ENCODE measurements at regions not wholly inside any gene's neighbourhood (a gene's known extent, or its start where the extent isn't known, plus 50 kb on each side); places are given as distances from the start of the nearest gene placed in this dataset.

- no peaks in the 10 kb centered on the region for H3K4me1 ChIP-seq (ENCODE audit: control insufficient read depth, insufficient read depth, low read length, poor library complexity, severe bottlenecking)
- H3K4me3 ChIP-seq (ENCODE audit: insufficient read depth, low read depth, low read length, poor library complexity, severe bottlenecking) = no peak overlapping the region
- H3K9me3 ChIP-seq (ENCODE audit: control insufficient read depth, low read length) = no peaks in the 10 kb centered on the region
- no peak overlapping the region for H3K27ac ChIP-seq (ENCODE audit: insufficient read depth, low read length, poor library complexity, severe bottlenecking)
- DNase-seq = no peak
- no peaks in the 10 kb centered on the region for H3K27me3 ChIP-seq (replicated peaks; ENCODE audit: control insufficient read depth, insufficient read depth, low read length, poor library complexity, severe bottlenecking)
- no peaks in the 10 kb centered on the region for H3K36me3 ChIP-seq (ENCODE audit: control insufficient read depth, insufficient read depth, low read length)
Measured at GRCh38 chr5:6910950-6911349, 197.7 kb downstream of the TENT4A start.

- Histone ChIP-seq H3K4me3 (ENCODE audit: insufficient read depth, low read depth, low read length, poor library complexity, severe bottlenecking) (no peak overlapping the region), H3K36me3 (ENCODE audit: control insufficient read depth, insufficient read depth, low read length) (no peaks in the 10 kb centered on the region), H3K27ac (ENCODE audit: insufficient read depth, low read length, poor library complexity, severe bottlenecking) (no peak overlapping the region), H3K27me3 (replicated peaks; ENCODE audit: control insufficient read depth, insufficient read depth, low read length, poor library complexity, severe bottlenecking) (no peaks in the 10 kb centered on the region), H3K9me3 (ENCODE audit: control insufficient read depth, low read length) (no peaks in the 10 kb centered on the region), H3K4me1 (ENCODE audit: control insufficient read depth, insufficient read depth, low read length, poor library complexity, severe bottlenecking) (no peaks in the 10 kb centered on the region)
- DNase-seq = no peak
Measured at GRCh38 chr5:6914347-6914746, 201.1 kb downstream of the TENT4A start.

- Histone ChIP-seq H3K4me1 (ENCODE audit: control insufficient read depth, insufficient read depth, low read length, poor library complexity, severe bottlenecking) (no peaks in the 10 kb centered on the region), H3K36me3 (ENCODE audit: control insufficient read depth, insufficient read depth, low read length) (no peaks in the 10 kb centered on the region), H3K9me3 (ENCODE audit: control insufficient read depth, low read length) (no peaks in the 10 kb centered on the region), H3K4me3 (ENCODE audit: insufficient read depth, low read depth, low read length, poor library complexity, severe bottlenecking) (no peak overlapping the region), H3K27ac (ENCODE audit: insufficient read depth, low read length, poor library complexity, severe bottlenecking) (no peak overlapping the region), H3K27me3 (replicated peaks; ENCODE audit: control insufficient read depth, insufficient read depth, low read length, poor library complexity, severe bottlenecking) (no peaks in the 10 kb centered on the region)
- no peak for DNase-seq
Measured at GRCh38 chr5:6915574-6915973, 202.3 kb downstream of the TENT4A start.

DNA sequence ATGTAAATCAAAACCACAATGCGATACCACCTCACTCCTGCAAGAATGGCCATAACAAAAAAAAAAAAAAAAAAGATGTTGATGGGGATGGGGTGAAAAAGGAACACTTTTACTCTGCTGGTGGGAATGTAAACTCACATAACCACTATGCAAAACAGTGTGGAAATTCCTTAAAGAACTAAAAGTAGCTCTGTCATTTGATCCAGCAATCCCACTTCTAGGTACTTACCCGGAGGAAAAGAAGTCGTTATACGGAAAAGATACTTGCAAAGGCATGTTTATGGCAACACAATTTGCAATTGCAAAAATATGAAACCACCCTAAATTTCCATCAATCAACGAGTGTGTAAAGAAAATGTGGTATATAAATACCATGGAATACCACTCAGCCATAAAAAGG, 205.0 kb downstream of the TENT4A start:
- H3K9me3 ChIP-seq (ENCODE audit: control insufficient read depth, low read length) = no peaks in the 10 kb centered on the region
- H3K4me3 ChIP-seq (ENCODE audit: insufficient read depth, low read depth, low read length, poor library complexity, severe bottlenecking) = no peak overlapping the region
- no peak for DNase-seq
- H3K27ac ChIP-seq (ENCODE audit: insufficient read depth, low read length, poor library complexity, severe bottlenecking) = no peak overlapping the region
- no peaks in the 10 kb centered on the region for H3K4me1 ChIP-seq (ENCODE audit: control insufficient read depth, insufficient read depth, low read length, poor library complexity, severe bottlenecking)
- no peaks in the 10 kb centered on the region for H3K36me3 ChIP-seq (ENCODE audit: control insufficient read depth, insufficient read depth, low read length)
- H3K27me3 ChIP-seq (replicated peaks; ENCODE audit: control insufficient read depth, insufficient read depth, low read length, poor library complexity, severe bottlenecking) = no peaks in the 10 kb centered on the region

- no peak overlapping the region for H3K4me3 ChIP-seq (ENCODE audit: insufficient read depth, low read depth, low read length, poor library complexity, severe bottlenecking)
- H3K27me3 ChIP-seq (replicated peaks; ENCODE audit: control insufficient read depth, insufficient read depth, low read length, poor library complexity, severe bottlenecking) = no peaks in the 10 kb centered on the region
- H3K27ac ChIP-seq (ENCODE audit: insufficient read depth, low read length, poor library complexity, severe bottlenecking) = no peak overlapping the region
Measured at GRCh38 chr5:6920628-6921256, 207.5 kb downstream of the TENT4A start.

DNA sequence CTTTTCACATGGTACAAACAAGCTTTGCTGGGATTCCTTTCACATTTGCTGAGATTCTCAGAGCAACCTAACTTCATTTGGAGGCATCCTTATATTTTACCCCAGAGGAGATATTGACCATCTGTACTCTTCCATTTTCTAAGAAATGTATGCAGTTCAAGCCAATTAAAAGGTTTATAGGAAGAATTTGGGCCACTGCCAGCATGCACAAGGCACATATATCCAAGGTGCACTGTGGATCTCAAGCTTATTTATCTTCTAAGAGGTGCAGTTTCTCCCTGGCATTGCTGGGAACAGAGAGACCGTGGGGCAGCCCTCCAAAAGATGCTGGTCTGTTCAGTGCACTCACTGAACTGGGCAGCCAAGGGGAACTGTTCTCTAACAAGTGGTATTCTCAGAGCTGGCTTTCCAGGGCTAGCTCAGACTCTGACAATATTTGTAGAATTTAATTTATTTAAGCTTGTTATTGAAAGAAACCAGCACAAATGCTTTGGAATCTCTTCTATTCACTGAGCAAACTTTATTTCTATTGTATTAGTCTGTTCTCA, 213.3 kb downstream of the TENT4A start:
- Histone ChIP-seq H3K27ac (ENCODE audit: insufficient read depth, low read length, poor library complexity, severe bottlenecking) (no peak overlapping the region), H3K4me3 (ENCODE audit: insufficient read depth, low read depth, low read length, poor library complexity, severe bottlenecking) (no peak overlapping the region), H3K36me3 (ENCODE audit: control insufficient read depth, insufficient read depth, low read length) (no peaks in the 10 kb centered on the region), H3K27me3 (replicated peaks; ENCODE audit: control insufficient read depth, insufficient read depth, low read length, poor library complexity, severe bottlenecking) (no peaks in the 10 kb centered on the region), H3K4me1 (ENCODE audit: control insufficient read depth, insufficient read depth, low read length, poor library complexity, severe bottlenecking) (no peaks in the 10 kb centered on the region), H3K9me3 (ENCODE audit: control insufficient read depth, low read length) (no peaks in the 10 kb centered on the region)
- DNase-seq = no peak

More at GRCh38 chr5:6920628-6921256, 207.5 kb downstream of the TENT4A start:
- no peak for DNase-seq
- no peaks in the 10 kb centered on the region for H3K36me3 ChIP-seq (ENCODE audit: control insufficient read depth, insufficient read depth, low read length)
- H3K9me3 ChIP-seq (ENCODE audit: control insufficient read depth, low read length) = no peaks in the 10 kb centered on the region
- no peaks in the 10 kb centered on the region for H3K4me1 ChIP-seq (ENCODE audit: control insufficient read depth, insufficient read depth, low read length, poor library complexity, severe bottlenecking)

- Histone ChIP-seq H3K4me1 (ENCODE audit: control insufficient read depth, insufficient read depth, low read length, poor library complexity, severe bottlenecking) (no peaks in the 10 kb centered on the region), H3K27me3 (replicated peaks; ENCODE audit: control insufficient read depth, insufficient read depth, low read length, poor library complexity, severe bottlenecking) (no peaks in the 10 kb centered on the region), H3K27ac (ENCODE audit: insufficient read depth, low read length, poor library complexity, severe bottlenecking) (no peak overlapping the region), H3K9me3 (ENCODE audit: control insufficient read depth, low read length) (no peaks in the 10 kb centered on the region), H3K4me3 (ENCODE audit: insufficient read depth, low read depth, low read length, poor library complexity, severe bottlenecking) (no peak overlapping the region), H3K36me3 (ENCODE audit: control insufficient read depth, insufficient read depth, low read length) (no peaks in the 10 kb centered on the region)
- DNase-seq = no peak
Measured at GRCh38 chr5:6936031-6936430, 222.8 kb downstream of the TENT4A start.

DNA sequence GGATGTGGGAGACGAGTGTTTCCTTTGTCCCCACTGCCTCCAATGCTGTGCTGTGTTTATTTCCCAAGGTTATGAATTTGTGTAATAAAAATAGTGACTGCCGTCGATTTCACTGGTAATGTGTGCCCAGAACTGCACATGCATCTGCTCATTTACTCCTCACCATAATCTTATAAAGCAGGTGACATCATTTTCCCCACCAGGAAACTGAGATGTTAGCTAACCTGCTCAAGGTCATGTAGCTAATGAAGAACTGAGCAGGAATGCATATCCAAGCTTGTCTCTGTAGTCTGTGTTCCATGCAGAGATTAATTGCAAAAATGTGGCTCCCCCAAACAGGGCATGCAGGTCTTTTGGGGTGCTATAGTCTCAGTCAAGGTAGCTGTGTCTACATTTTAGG, 224.4 kb downstream of the TENT4A start:
- no peaks in the 10 kb centered on the region for H3K9me3 ChIP-seq (ENCODE audit: control insufficient read depth, low read length)
- DNase-seq = no peak

DNA sequence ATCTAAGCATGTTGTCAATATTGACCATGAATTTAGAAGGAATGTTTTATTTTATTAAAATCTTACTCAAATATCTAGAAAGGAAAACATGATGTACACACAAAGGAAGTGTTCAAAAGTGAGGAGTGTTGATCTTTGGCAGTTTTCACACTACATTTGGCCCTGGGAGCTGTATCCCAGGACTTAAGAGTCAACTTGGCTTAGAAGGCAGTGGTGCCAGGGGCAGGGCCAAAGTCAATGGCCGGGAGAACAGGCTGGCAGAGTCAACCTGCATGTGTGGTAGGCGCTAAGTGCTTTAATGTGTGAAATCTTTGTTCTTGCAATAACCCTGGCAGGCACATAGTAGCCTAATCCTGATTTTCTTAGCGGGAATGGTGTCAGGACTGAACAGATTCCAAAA, 228.4 kb downstream of the TENT4A start:
- DNase-seq = no peak
- Histone ChIP-seq H3K27ac (ENCODE audit: insufficient read depth, low read length, poor library complexity, severe bottlenecking) (no peak overlapping the region), H3K27me3 (replicated peaks; ENCODE audit: control insufficient read depth, insufficient read depth, low read length, poor library complexity, severe bottlenecking) (no peaks in the 10 kb centered on the region), H3K4me3 (ENCODE audit: insufficient read depth, low read depth, low read length, poor library complexity, severe bottlenecking) (no peak overlapping the region), H3K36me3 (ENCODE audit: control insufficient read depth, insufficient read depth, low read length) (no peaks in the 10 kb centered on the region), H3K4me1 (ENCODE audit: control insufficient read depth, insufficient read depth, low read length, poor library complexity, severe bottlenecking) (no peaks in the 10 kb centered on the region), H3K9me3 (ENCODE audit: control insufficient read depth, low read length) (no peaks in the 10 kb centered on the region)

More for the DNA sequence above, 224.4 kb downstream of the TENT4A start:
- H3K4me3 ChIP-seq (ENCODE audit: insufficient read depth, low read depth, low read length, poor library complexity, severe bottlenecking) = no peak overlapping the region
- H3K27ac ChIP-seq (ENCODE audit: insufficient read depth, low read length, poor library complexity, severe bottlenecking) = no peak overlapping the region
- no peaks in the 10 kb centered on the region for H3K27me3 ChIP-seq (replicated peaks; ENCODE audit: control insufficient read depth, insufficient read depth, low read length, poor library complexity, severe bottlenecking)
- no peaks in the 10 kb centered on the region for H3K4me1 ChIP-seq (ENCODE audit: control insufficient read depth, insufficient read depth, low read length, poor library complexity, severe bottlenecking)
- no peaks in the 10 kb centered on the region for H3K36me3 ChIP-seq (ENCODE audit: control insufficient read depth, insufficient read depth, low read length)

DNA sequence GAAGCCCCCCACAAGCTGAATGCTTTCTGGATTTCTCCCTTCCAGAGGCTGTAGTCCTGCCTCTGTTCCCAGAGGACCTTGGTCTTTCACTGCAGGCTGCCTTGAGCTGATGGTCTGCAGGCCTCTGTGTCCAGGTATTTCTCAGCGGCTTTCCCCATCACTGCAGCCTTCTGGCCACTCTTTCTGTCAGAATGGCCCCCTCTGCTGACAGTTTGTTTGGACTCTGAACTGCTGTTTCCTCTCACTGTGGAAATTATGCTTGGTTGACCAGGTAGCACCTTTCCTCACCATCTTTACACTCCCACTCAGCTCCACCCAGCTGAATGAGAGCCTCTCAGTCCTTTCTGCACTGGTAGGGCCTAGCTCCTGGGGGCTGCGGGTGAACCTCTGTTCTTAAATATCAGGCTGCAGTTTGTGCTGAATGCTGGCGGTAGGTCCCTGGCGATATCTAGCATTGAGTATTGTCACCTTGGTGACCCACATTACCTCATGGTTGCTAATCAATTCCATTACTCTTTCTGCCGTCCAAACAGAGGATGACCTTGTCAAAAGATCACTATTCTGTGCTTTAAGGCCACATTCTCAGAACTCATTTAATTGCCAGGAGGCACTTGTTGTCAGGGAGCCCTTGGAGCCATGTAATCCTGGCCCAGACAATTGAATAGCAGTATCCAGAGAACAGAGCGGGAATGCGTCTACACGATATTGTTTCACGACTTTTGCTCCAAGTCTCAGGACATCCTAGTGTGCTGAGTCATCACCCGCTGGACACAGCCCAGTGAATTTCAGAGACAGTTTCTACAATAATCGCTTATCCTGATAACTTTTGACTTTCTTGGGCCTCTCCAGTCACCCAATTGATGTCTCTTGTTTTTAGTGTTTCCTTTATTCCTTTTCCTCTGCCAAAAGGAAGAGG, 230.2 kb downstream of the TENT4A start:
- H3K27me3 ChIP-seq (replicated peaks; ENCODE audit: control insufficient read depth, insufficient read depth, low read length, poor library complexity, severe bottlenecking) = no peaks in the 10 kb centered on the region
- H3K4me1 ChIP-seq (ENCODE audit: control insufficient read depth, insufficient read depth, low read length, poor library complexity, severe bottlenecking) = no peaks in the 10 kb centered on the region
- no peak overlapping the region for H3K27ac ChIP-seq (ENCODE audit: insufficient read depth, low read length, poor library complexity, severe bottlenecking)
- H3K36me3 ChIP-seq (ENCODE audit: control insufficient read depth, insufficient read depth, low read length) = no peaks in the 10 kb centered on the region
- no peak for DNase-seq
- no peaks in the 10 kb centered on the region for H3K9me3 ChIP-seq (ENCODE audit: control insufficient read depth, low read length)
- no peak overlapping the region for H3K4me3 ChIP-seq (ENCODE audit: insufficient read depth, low read depth, low read length, poor library complexity, severe bottlenecking)
